Peyer's patch (tissue), 4 donors: ENCODE measurements at regions not wholly inside any gene's neighbourhood (a gene's known extent, or its start where the extent isn't known, plus 50 kb on each side); places are given as distances from the start of the nearest gene placed in this dataset.

Experiments used
- DNase-seq, 3 donors: peaks; one replicate each; pipeline ENCODE4 v3.0.0-alpha.2; 2017 to 2019
- H3K27ac ChIP-seq, 4 donors: fragments of 200-600 bp; sonication (generic); one replicate each; pipeline ENCODE4 v1.5.1; 2016 to 2019
- H3K27me3 ChIP-seq, 2 donors: fragments of 200-600 bp; sonication (generic); one replicate each; pipeline ENCODE4 v1.5.1; 2019
- H3K36me3 ChIP-seq, 3 donors: fragments of 200-600 bp; sonication (generic); one replicate each; pipeline ENCODE4 v1.5.1; 2016 to 2019
- H3K4me1 ChIP-seq, 4 donors: fragments of 200-600 bp; sonication (generic); one replicate each; pipeline ENCODE4 v1.5.1; 2016 to 2019
- H3K4me3 ChIP-seq, 4 donors: fragments of 200-600 bp; sonication (generic); 1 replicate in 3 of 4; 2 replicates in 1 of 4; pipeline ENCODE4 v1.5.1; 2016 to 2019; ENCODE audit warnings: mild to moderate bottlenecking in 1 of 4
- H3K9me3 ChIP-seq, 4 donors: fragments of 200-600 bp; sonication (generic); one replicate each; pipeline ENCODE4 v1.5.1; 2016 to 2019; ENCODE audit warnings: mild to moderate bottlenecking in 1 of 4
- POLR2A ChIP-seq, 2 donors: fragments of 450-650 bp; IDR thresholded peaks; one replicate each; pipeline ENCODE4 v1.5.1; 2017; ENCODE audit warnings: antibody characterized with exemption in 2 of 2, mild to moderate bottlenecking in 2 of 2, moderate library complexity in 2 of 2
- small RNA-seq, 2 donors: library from RNA; depleted of rRNA; stranded (forward); fragments of <200 nt; gene quantifications; one replicate each; pipeline ENCODE3, GENCODE V24; 2016
- TF ChIP-seq, protein P1 (sequence below), 6 experiments: fragments of 450-650 bp in 4 of 6; fragments of 200-600 bp in 2 of 6; sonication (generic) in 1 of 6; IDR thresholded peaks; one replicate each; pipeline ENCODE4 v1.5.1; 2017 to 2019; ENCODE audit warnings: antibody characterized with exemption in 6 of 6, mild to moderate bottlenecking in 3 of 6, moderate library complexity in 1 of 6

DNA sequence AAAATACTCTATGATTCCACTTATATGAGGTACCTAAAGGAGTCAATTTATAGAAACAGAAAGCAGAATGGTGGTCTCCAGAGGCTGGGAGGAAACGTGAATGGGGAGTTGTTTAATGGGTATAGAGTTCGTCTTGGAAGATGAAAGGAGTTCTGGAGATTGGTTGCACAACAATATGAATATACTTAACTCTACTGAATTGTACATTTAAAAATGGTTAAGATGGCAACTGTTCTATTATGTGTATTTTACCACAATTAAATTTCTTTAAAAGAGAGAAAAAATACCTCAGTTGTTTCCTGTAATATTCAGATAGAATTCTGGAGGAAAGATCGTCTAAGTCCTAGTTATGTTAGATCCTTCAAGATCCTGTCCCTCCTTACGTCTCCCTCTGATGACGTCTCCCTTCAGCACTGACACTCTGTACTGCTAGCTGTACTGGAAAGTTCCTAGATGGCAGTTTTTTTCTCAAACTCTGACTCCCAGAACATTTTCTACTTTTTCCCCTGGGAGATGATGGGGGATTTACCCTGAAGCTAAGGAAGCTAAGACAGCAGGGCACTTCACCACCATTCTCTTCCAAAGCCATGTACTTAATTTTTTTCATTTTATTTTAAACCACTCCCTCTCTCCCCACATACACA is 53.2 kb upstream of the CAV2 start:
- no peak for DNase-seq
- no peaks in the 10 kb centered on the region for H3K9me3 ChIP-seq
- H3K27ac ChIP-seq = peak overlapping the region in 1 of 4 donors; percentile 10
- no peak overlapping the region for H3K4me3 ChIP-seq
- no peak for TF ChIP-seq POLR2A (IDR thresholded peaks at IDR 0.05)
- TF ChIP-seq, protein P1, sequence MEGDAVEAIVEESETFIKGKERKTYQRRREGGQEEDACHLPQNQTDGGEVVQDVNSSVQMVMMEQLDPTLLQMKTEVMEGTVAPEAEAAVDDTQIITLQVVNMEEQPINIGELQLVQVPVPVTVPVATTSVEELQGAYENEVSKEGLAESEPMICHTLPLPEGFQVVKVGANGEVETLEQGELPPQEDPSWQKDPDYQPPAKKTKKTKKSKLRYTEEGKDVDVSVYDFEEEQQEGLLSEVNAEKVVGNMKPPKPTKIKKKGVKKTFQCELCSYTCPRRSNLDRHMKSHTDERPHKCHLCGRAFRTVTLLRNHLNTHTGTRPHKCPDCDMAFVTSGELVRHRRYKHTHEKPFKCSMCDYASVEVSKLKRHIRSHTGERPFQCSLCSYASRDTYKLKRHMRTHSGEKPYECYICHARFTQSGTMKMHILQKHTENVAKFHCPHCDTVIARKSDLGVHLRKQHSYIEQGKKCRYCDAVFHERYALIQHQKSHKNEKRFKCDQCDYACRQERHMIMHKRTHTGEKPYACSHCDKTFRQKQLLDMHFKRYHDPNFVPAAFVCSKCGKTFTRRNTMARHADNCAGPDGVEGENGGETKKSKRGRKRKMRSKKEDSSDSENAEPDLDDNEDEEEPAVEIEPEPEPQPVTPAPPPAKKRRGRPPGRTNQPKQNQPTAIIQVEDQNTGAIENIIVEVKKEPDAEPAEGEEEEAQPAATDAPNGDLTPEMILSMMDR (IDR thresholded peaks at IDR 0.05) = no peak
- no peaks in the 10 kb centered on the region for H3K36me3 ChIP-seq
- no peaks in the 10 kb centered on the region for H3K27me3 ChIP-seq
- H3K4me1 ChIP-seq = no peaks in the 10 kb centered on the region

DNA sequence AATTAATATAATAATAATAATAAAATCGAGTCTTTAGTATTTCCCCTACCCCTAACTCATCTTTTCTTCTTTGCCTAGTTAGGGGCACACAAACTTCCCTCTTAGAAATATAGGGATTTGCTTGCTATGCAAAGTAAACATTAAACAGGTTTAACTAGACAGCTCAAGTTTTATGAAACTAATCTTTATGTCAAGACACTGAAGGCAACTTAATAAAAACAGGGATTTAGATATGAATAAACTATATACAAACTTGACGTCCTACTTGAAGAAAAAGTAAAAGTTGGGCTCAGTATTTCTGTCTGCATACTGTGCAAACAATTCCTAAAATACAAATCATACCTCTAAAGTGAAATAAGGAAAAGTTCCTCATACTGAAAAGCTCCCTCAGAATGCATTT is 52.1 kb upstream of the CAV2 start:
- Histone ChIP-seq H3K4me3 (no peak overlapping the region), H3K4me1 (no peaks in the 10 kb centered on the region), H3K9me3 (no peaks in the 10 kb centered on the region), H3K27ac (no peak overlapping the region), H3K27me3 (no peaks in the 10 kb centered on the region), H3K36me3 (no peaks in the 10 kb centered on the region)
- TF ChIP-seq, protein P1 (IDR thresholded peaks at IDR 0.05) = no peak
- TF ChIP-seq POLR2A (IDR thresholded peaks at IDR 0.05) = no peak
- no peak for DNase-seq

DNA sequence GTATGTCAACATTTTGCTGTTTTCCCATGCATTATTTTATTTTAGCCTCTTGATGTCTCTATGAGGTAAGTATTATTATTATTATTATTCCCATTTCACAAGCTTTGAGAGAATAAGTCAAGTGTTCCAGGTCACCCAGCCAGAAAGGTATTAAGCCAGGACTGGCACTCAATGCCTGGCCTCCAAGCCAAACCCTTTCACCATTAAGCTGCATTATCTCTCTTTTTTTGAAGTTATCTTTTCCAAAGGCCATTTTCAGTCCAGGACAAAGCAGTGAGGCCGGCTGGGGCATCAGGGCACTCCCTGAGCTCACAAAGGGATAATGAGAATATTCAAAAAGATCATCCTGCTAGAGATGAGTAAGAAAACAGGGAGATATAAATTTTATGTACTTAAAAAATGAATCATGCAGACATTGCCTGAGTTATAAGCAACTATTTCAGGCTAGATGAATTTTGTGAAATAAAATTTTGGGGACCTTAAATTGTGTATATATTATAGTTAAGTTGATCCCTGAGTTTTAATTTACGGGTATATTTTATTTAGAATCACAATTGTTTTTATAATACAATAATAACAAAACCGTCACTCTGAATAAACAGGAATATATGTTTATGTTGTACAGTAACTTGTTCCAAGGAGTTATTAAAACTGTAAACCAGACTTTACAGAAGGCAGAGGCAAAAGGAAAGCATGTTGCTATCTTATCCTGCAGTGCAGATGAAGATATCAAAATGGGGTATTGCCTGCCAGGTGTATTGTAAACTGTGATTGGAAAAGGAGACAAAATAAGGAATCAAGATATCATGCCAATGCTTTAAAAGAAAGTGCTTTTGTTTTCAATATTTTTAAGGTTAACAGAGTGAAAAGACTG is 51.3 kb upstream of the CAV2 start:
- H3K27me3 ChIP-seq = no peaks in the 10 kb centered on the region
- H3K36me3 ChIP-seq = no peaks in the 10 kb centered on the region
- no peak for DNase-seq
- TF ChIP-seq POLR2A (IDR thresholded peaks at IDR 0.05) = no peak
- TF ChIP-seq, protein P1 (IDR thresholded peaks at IDR 0.05) = no peak
- H3K9me3 ChIP-seq = no peaks in the 10 kb centered on the region
- no peak overlapping the region for H3K27ac ChIP-seq
- H3K4me1 ChIP-seq = no peaks in the 10 kb centered on the region
- no peak overlapping the region for H3K4me3 ChIP-seq

DNA sequence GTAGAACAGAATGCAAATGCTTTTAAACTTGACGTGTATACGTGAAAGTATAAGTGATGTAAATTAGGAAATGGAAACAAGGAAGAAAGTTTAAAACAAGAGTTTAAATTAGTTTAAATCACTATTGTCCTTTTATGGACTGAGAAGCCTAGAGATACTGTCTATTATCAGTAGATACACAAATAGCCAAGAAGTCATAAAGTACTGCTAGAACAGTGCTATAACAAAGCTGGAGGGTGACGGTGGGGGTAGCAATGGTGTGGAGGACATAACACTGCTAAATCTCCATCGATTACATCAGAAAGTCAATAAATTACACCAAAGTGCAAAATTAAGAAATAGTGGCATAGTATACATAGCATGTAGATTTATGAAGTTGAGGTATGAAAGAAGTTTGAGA is 50.1 kb upstream of the CAV2 start:
- Histone ChIP-seq H3K9me3 (no peaks in the 10 kb centered on the region), H3K27me3 (no peaks in the 10 kb centered on the region), H3K4me1 (no peaks in the 10 kb centered on the region), H3K4me3 (no peak overlapping the region), H3K27ac (no peak overlapping the region), H3K36me3 (no peaks in the 10 kb centered on the region)
- TF ChIP-seq, protein P1 (IDR thresholded peaks at IDR 0.05) = no peak
- no peak for TF ChIP-seq POLR2A (IDR thresholded peaks at IDR 0.05)
- DNase-seq = no peak

Small RNA genes lying in the stretch of these regions (small RNA-seq; reads per million reads assigned to genes)
- 0 reads per million in 2 donors for gene RF00017
